IMR-90 (cell line): ENCODE measurements at regions not wholly inside any gene's neighbourhood (a gene's known extent, or its start where the extent isn't known, plus 50 kb on each side); places are given as distances from the start of the nearest gene placed in this dataset.

Experiments used
- ATAC-seq: fragments of 200-7000 bp; cut with Tn5 transposase; 2 replicates; pipeline ENCODE4 v1.9.1; 2020; ENCODE audit warnings: low read depth, mild to moderate bottlenecking, moderate library complexity
- BruUV-seq: library from RNA; stranded (reverse); fragments of 400-500 nt; replicated peaks from 2 replicates; lab custom pipeline; 2021; lab: Mats Ljungman, UMichigan
- CTCF ChIA-PET: fragments of 300-600 bp; formaldehyde crosslinking; extraction: SDS; loops from one replicate; lab custom pipeline; 2021; ENCODE audit warnings: antibody characterized with exemption; lab: Yijun Ruan, JAX
- POLR2A ChIA-PET: fragments of 300-600 bp; sonication (Branson Sonifier 250); formaldehyde crosslinking; loops from one replicate; lab custom pipeline; 2022; ENCODE audit warnings: antibody characterized with exemption; ENCODE audit not compliant: unreplicated experiment; lab: Charles Lee
- DNase-seq: peaks from one replicate; pipeline ENCODE4 v3.0.0; 2013
- H2AFZ ChIP-seq: replicated peaks from 2 replicates; pipeline ENCODE3; 2013; ENCODE audit warnings: low read length, mild to moderate bottlenecking; ENCODE audit not compliant: poor library complexity
- H2AK5ac ChIP-seq: 2 replicates; pipeline ENCODE4 v1.6.1; 2013; ENCODE audit warnings: low read depth, low read length, inconsistent platforms
- H2AK9ac ChIP-seq: replicated peaks from 2 replicates; pipeline ENCODE3; 2013; ENCODE audit warnings: mild to moderate bottlenecking, low read depth, low read length, moderate library complexity; ENCODE audit not compliant: poor library complexity
- H2BK120ac ChIP-seq: 2 replicates; pipeline ENCODE4 v1.6.1; 2013; ENCODE audit warnings: low read depth, low read length, inconsistent platforms
- H2BK15ac ChIP-seq: 3 replicates; pipeline ENCODE4 v1.6.1; 2013; ENCODE audit warnings: low read depth, low read length, inconsistent platforms
- H2BK20ac ChIP-seq: 2 replicates; pipeline ENCODE4 v1.6.1; 2013; ENCODE audit warnings: low read depth, mild to moderate bottlenecking, inconsistent platforms, low read length, moderate library complexity
- H2BK5ac ChIP-seq: 2 replicates; pipeline ENCODE4 v1.6.1; 2013; ENCODE audit warnings: mild to moderate bottlenecking, low read depth, low read length, inconsistent platforms; ENCODE audit not compliant: poor library complexity, severe bottlenecking
- H3K14ac ChIP-seq: replicated peaks from 2 replicates; pipeline ENCODE4 v1.6.1; 2013; ENCODE audit warnings: low read depth, low read length, inconsistent platforms
- H3K18ac ChIP-seq: 2 replicates; pipeline ENCODE4 v1.6.1; 2013; ENCODE audit warnings: low read depth, low read length, control low read depth
- H3K23ac ChIP-seq: 2 replicates; pipeline ENCODE4 v1.6.1; 2013; ENCODE audit warnings: low read depth, low read length, inconsistent platforms
- H3K27ac ChIP-seq: 2 replicates; pipeline ENCODE4 v1.5.1; 2013; ENCODE audit warnings: mild to moderate bottlenecking, control low read depth, low read length; ENCODE audit not compliant: insufficient read depth
- H3K27me3 ChIP-seq: 2 replicates; pipeline ENCODE4 v1.6.1; 2013; ENCODE audit warnings: low read length; ENCODE audit not compliant: control insufficient read depth, insufficient read depth
- H3K36me3 ChIP-seq: 2 replicates; pipeline ENCODE4 v1.6.1; 2013; ENCODE audit warnings: low read length, mixed read lengths; ENCODE audit not compliant: control insufficient read depth, insufficient read depth
- H3K4ac ChIP-seq: 2 replicates; pipeline ENCODE4 v1.6.1; 2013; ENCODE audit warnings: low read depth, low read length, inconsistent platforms
- H3K4me1 ChIP-seq: 2 replicates; pipeline ENCODE4 v1.6.1; 2013; ENCODE audit warnings: low read length, mixed read lengths; ENCODE audit not compliant: control insufficient read depth, insufficient read depth
- H3K4me2 ChIP-seq: 2 replicates; pipeline ENCODE4 v1.6.1; 2013; ENCODE audit warnings: low read depth, mild to moderate bottlenecking, control low read depth, low read length, moderate library complexity
- H3K4me3 ChIP-seq: 2 replicates; pipeline ENCODE4 v1.5.1; 2013; ENCODE audit warnings: low read depth, mild to moderate bottlenecking, control low read depth, low read length, moderate library complexity; ENCODE audit not compliant: insufficient read depth
- H3K56ac ChIP-seq: 2 replicates; pipeline ENCODE4 v1.6.1; 2013; ENCODE audit warnings: low read length, inconsistent platforms; ENCODE audit not compliant: insufficient read depth; ENCODE audit errors: extremely low read depth
- H3K79me1 ChIP-seq, 2 experiments: 2 replicates each; pipeline ENCODE4 v1.6.1; 2013; ENCODE audit warnings: low read length in 2 of 2, inconsistent platforms in 1 of 2, low read depth in 1 of 2
- H3K9ac ChIP-seq: 2 replicates; pipeline ENCODE4 v1.6.1; 2013; ENCODE audit warnings: low read depth, low read length, control low read depth
- H3K9me1 ChIP-seq: 2 replicates; pipeline ENCODE4 v1.6.1; 2013; ENCODE audit warnings: low read length, inconsistent platforms; ENCODE audit not compliant: insufficient read depth
- H3K9me3 ChIP-seq: 2 replicates; pipeline ENCODE4 v1.6.1; 2013; ENCODE audit warnings: low read length; ENCODE audit not compliant: control insufficient read depth, insufficient read depth
- H4K20me1 ChIP-seq: 2 replicates; pipeline ENCODE4 v1.6.1; 2013; ENCODE audit warnings: low read length, inconsistent platforms; ENCODE audit not compliant: insufficient read depth
- H4K5ac ChIP-seq: 2 replicates; pipeline ENCODE4 v1.6.1; 2013; ENCODE audit warnings: mild to moderate bottlenecking, low read depth, low read length, control low read depth
- H4K8ac ChIP-seq, 2 experiments: 2 replicates each; pipeline ENCODE4 v1.6.1; 2013; ENCODE audit warnings: low read depth in 2 of 2, low read length in 2 of 2, control low read depth in 1 of 2, inconsistent platforms in 1 of 2
- H4K91ac ChIP-seq: 2 replicates; pipeline ENCODE4 v1.6.1; 2013; ENCODE audit warnings: low read depth, low read length, inconsistent platforms; ENCODE audit not compliant: insufficient read depth
- BHLHE40 ChIP-seq: fragments of 150-350 bp; IDR thresholded peaks from 2 replicates; pipeline ENCODE4 v1.6.1; 2016; ENCODE audit warnings: mild to moderate bottlenecking, low read depth, low read length
- CEBPB ChIP-seq: IDR thresholded peaks from 2 replicates; pipeline ENCODE4 v1.6.1; 2012; ENCODE audit warnings: low read depth, low read length, improper control_type of control experiment
- CHD1 ChIP-seq: IDR thresholded peaks from 2 replicates; pipeline ENCODE4 v1.6.1; 2012; ENCODE audit warnings: low read depth, low read length, improper control_type of control experiment
- CTCF ChIP-seq: conservative IDR thresholded peaks from 2 replicates; pipeline ENCODE4 v1.5.1; 2012; ENCODE audit warnings: mild to moderate bottlenecking, low read depth, low read length, improper control_type of control experiment
- ELK1 ChIP-seq: fragments of 150-350 bp; IDR thresholded peaks from 2 replicates; pipeline ENCODE4 v1.6.1; 2016; ENCODE audit warnings: low read depth, mild to moderate bottlenecking, low read length, moderate library complexity, borderline replicate concordance
- FOS ChIP-seq: fragments of 150-350 bp; IDR thresholded peaks from 2 replicates; pipeline ENCODE4 v1.6.1; 2016; ENCODE audit warnings: low read depth, low read length
- MAFK ChIP-seq: IDR thresholded peaks from 2 replicates; pipeline ENCODE4 v1.6.1; 2012; ENCODE audit warnings: low read depth, low read length, improper control_type of control experiment
- MAZ ChIP-seq: IDR thresholded peaks from 2 replicates; pipeline ENCODE4 v1.6.1; 2012; ENCODE audit warnings: low read depth, mild to moderate bottlenecking, low read length, improper control_type of control experiment, moderate library complexity, borderline replicate concordance
- MXI1 ChIP-seq: IDR thresholded peaks from 2 replicates; pipeline ENCODE4 v1.6.1; 2012; ENCODE audit warnings: low read depth, mild to moderate bottlenecking, low read length, moderate library complexity, borderline replicate concordance
- NFE2L2 ChIP-seq: fragments of 150-350 bp; IDR thresholded peaks from 2 replicates; pipeline ENCODE4 v1.6.1; 2016; ENCODE audit warnings: low read depth, mild to moderate bottlenecking, low read length
- POLR2A ChIP-seq: IDR thresholded peaks from 2 replicates; pipeline ENCODE4 v1.6.1; 2012; ENCODE audit warnings: mild to moderate bottlenecking, low read depth, low read length
- RAD21 ChIP-seq: IDR thresholded peaks from 2 replicates; pipeline ENCODE4 v1.6.1; 2012; ENCODE audit warnings: low read length, improper control_type of control experiment
- RCOR1 ChIP-seq: IDR thresholded peaks from 2 replicates; pipeline ENCODE4 v1.6.1; 2012; ENCODE audit warnings: mild to moderate bottlenecking, low read length, improper control_type of control experiment; ENCODE audit not compliant: insufficient replicate concordance
- RFX5 ChIP-seq: IDR thresholded peaks from 2 replicates; pipeline ENCODE4 v1.8.0; 2012; ENCODE audit warnings: low read depth, mild to moderate bottlenecking, low read length, moderate library complexity
- SMC3 ChIP-seq: fragments of 150-350 bp; IDR thresholded peaks from 2 replicates; pipeline ENCODE4 v1.6.1; 2016; ENCODE audit warnings: low read depth, mild to moderate bottlenecking, antibody characterized with exemption, low read length, moderate library complexity
- USF2 ChIP-seq: fragments of 150-350 bp; IDR thresholded peaks from 2 replicates; pipeline ENCODE4 v1.6.1; 2017; ENCODE audit warnings: mild to moderate bottlenecking, antibody characterized with exemption, low read length, low read depth
- dilution Hi-C: fragments of 300-500 bp; cut with HindIII; formaldehyde crosslinking; loops from one replicate; pipeline ENCODE4 v1.14.3; 2018; ENCODE audit warnings: low sequenced_read_pairs; ENCODE audit not compliant: unreplicated experiment
- in situ Hi-C: fragments of 300-500 bp; cut with MboI; formaldehyde crosslinking; loops from 3 replicates; pipeline ENCODE4 v1.14.3; 2019; ENCODE audit warnings: low sequenced_read_pairs, inconsistent platforms, mixed read lengths
- intact Hi-C: fragments of 100-400 bp; cut with micrococcal nuclease; formaldehyde crosslinking; loops from 2 replicates; pipeline ENCODE4 v1.10.0; 2022

- ChIA-PET CTCF (no interaction called here), POLR2A (no interaction called here)
- no peaks in the 10 kb centered on the region for H3K9me1 ChIP-seq
- no peaks in the 10 kb centered on the region for H4K20me1 ChIP-seq
- H3K9me3 ChIP-seq: no peaks in the 10 kb centered on the region
- DNase-seq: peak; percentile 63
- H3K4me2 ChIP-seq: no peak overlapping the region
- no peak overlapping the region for H4K91ac ChIP-seq
- H2AFZ ChIP-seq: no peak overlapping the region
- H4K5ac ChIP-seq: no peak overlapping the region
- H2AK5ac ChIP-seq: no peak overlapping the region
- no peak overlapping the region for H3K4ac ChIP-seq
- no peak; the same call in 1 of the 2 replicates for ATAC-seq
- H3K4me3 ChIP-seq: no peak overlapping the region
- in situ Hi-C loops (no loop called here), intact Hi-C loops (no loop called here), dilution Hi-C loops (no loop called here)
- H3K56ac ChIP-seq: no peak overlapping the region
- H2AK9ac ChIP-seq: no peak overlapping the region
- no peaks in the 10 kb centered on the region for H3K79me1 ChIP-seq
- no peak overlapping the region for H3K23ac ChIP-seq
- no peaks in the 10 kb centered on the region for H3K36me3 ChIP-seq
- H4K8ac ChIP-seq: no peak overlapping the region
- H3K18ac ChIP-seq: no peak overlapping the region
- no peak overlapping the region for H3K14ac ChIP-seq
- H3K27me3 ChIP-seq: no peaks in the 10 kb centered on the region
- no TSS peak for BruUV-seq
- H3K4me1 ChIP-seq: no peaks in the 10 kb centered on the region; the same call in 1 of the 2 replicates
- no peak overlapping the region for H3K27ac ChIP-seq
- H3K9ac ChIP-seq: no peak overlapping the region
- no peak overlapping the region for H2BK20ac ChIP-seq
- TF ChIP-seq RAD21 (no peak), MAZ (no peak), BHLHE40 (no peak), CEBPB (no peak), SMC3 (no peak), ELK1 (no peak), CHD1 (no peak), MXI1 (no peak), FOS (no peak), MAFK (no peak), NFE2L2 (no peak), CTCF (no peak), RCOR1 (no peak), RFX5 (no peak), USF2 (no peak), POLR2A (no peak)
- no peak overlapping the region for H2BK15ac ChIP-seq
- H2BK120ac ChIP-seq: no peak overlapping the region
- no peak overlapping the region for H2BK5ac ChIP-seq
Observed at GRCh38 chr7:84393786-84394185, 199.2 kb upstream of the SEMA3A start.
